ENCODE measurements at regions not wholly inside any gene's neighbourhood (a gene's known extent, or its start where the extent isn't known, plus 50 kb on each side); places are given as distances from the start of the nearest gene placed in this dataset.
"Not testable (repeated sequence)": the region's sequence is repeated elsewhere in the genome, so short reads cannot be mapped to it uniquely, and the experiment has no call there.

DNA sequence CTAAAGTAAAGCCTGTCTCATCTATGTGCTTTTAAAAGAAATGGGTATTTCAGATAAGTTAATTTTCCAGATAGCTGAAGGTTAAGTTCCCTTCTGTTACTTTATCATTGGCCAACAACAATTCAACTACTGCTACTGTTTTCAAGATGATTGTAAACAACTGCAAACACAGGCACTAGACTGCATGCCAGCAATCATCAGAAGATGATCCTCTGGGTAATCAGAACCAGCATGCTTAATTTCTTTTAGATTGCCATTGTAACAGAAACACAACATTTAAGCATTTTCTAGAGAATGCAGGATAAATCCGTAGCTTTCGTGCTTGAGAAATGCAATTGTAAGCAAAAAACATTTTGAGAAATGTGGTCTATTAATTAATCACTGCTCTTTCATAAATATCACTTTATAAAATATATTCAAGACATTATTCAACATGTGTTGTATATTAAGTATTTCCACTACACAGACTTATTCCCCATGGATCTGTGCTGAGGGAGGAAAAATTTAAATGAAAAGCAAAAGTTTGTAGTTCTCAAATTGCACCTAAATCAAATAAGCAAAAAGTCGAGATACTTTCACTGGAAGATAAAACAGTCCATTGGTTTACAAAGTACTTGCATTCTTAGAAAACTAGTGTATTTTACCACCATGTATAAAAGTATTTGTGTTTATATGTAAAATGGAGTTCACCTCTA lies 133.7 kb downstream of the ATL2 start:
- no peak for ATAC-seq
- no peak for DNase-seq (ENCODE audit: low spot score)

DNA sequence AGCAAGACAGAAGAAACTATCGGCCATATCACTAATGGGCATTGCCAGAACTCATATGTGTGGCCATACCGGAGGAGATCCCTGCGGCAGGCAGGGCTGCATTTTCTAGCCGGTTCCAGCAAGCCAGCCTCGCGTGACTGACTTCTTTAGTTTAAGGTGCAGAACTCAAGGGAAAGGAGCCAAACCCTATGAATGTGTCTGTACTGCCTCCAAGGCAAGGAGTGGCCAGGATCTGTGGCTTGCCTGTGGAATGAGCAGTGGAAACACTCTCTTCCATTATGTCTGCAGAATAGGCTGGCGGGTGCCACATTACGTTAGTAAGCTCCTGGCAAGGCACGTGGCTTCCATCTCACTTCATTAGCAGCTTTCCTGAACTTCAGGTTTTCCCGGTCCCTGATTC lies 137.6 kb downstream of the ATL2 start:
- DNase-seq (ENCODE audit: low spot score) = no peak
- no peak for ATAC-seq

DNA sequence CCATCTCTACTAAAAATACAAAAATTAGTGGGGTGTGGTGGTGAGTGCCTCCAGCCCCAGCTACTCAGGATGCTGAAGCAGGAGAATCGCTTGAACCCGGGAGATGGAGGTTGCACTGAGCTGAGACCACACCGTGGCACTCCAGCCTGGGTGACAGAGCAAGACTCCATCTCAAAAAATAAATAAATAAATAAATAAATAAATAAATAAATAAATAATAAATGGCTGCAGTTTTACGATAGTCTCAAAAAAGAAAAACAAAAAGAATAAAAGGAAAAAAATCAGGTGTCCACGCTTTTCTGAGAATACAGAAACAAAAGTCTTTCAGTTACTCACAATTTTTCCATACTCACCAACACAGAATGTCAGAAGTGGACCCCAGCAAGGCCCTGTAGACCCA lies 138.4 kb downstream of the ATL2 start:
- DNase-seq (ENCODE audit: low spot score); ATAC-seq: not testable (repeated sequence)

DNA sequence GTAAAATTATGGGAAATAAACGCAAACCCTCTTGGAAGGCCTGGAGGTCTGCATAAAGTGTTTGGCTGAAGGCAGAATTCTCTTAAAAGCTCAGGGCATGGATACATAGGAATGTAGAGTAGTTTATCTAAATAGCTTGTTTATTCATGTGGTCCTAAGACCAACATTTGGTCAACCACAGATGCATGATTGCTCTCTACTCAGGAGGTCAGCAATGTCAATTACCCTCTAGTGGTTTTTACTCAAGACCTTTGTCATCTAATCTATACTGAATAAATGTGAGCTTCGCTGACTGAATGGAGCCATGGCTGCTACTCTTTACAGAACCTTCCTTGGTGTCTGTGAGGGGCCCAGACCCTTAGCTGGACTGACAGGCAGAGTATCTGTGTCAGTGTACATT lies 139.8 kb downstream of the ATL2 start:
- ATAC-seq = no peak
- DNase-seq (ENCODE audit: low spot score) = no peak

DNA sequence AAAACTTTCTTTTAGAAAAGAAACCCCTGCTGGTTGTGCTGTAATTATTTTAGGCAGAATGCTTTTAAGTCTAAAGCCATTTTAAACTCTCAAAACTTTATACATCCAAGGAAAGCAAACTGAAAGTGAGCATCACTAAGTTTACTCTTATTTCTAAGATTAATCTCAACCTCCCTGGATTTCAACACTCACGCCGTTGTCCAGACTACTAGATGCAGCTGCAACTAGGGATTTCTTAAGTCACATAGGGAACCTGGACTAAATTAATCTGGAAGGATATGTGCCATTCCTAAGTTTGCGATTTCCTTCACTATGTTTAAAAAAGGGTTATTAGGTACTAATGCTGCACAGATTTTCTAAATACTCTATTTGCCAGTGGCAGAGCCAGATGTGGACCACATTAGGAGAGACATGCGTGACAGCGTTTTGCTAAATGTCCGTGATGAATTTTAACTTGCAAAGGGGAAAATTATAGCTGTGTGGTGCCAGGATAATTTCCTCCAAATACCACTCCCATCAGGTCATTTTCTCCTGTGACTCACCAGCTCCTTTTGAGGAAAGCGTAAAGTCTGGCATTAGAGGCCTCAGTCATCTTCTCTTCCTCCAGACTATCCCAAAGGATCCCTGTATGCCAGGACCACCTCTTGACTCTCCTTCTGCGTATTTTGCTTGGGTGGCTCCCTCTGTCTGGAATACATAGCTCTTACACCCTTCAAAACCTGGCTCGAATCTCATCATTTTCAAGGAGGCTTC lies 143.7 kb downstream of the ATL2 start:
- no peak for DNase-seq (ENCODE audit: low spot score)
- ATAC-seq = no peak

DNA sequence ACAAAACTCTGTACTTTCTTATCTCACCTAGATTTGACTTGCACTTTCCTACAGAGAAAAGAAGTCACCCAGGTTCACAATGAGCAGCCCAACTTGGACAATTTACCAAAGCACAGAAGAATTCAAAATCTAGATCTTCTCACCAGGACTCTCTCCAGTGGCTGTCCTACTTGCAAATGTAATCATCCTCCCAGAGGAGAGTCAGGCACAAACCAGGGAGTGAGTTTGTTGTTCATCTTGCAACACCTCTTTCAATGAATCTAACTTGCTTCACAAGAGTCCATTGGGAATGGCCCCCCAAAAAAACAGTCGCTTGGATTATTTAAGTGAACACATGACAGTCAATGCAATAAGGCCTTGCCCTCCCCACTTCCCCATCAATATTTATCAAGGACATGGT lies 144.6 kb downstream of the ATL2 start:
- no peak for DNase-seq (ENCODE audit: low spot score)
- no peak for ATAC-seq

DNA sequence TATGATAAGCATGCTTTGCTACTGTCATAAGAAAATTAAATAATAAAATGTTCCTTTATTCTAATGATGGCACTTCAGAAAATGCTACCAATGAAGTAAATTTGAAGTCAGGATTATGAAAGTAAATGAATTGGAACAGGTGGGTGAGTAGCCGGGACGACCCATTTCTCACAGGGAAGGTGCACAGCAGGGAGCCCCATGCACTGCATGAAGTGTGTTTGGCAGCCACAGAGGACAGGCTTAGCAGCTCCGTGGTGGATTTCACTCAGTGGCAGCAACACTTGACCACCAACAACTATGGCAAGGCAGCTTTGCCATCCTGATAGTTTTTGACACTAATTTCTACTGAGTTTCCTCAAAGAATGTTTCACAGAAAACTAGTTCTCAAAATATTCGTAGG lies 146.3 kb downstream of the ATL2 start:
- DNase-seq (ENCODE audit: low spot score) (no peak), ATAC-seq (no peak)

DNA sequence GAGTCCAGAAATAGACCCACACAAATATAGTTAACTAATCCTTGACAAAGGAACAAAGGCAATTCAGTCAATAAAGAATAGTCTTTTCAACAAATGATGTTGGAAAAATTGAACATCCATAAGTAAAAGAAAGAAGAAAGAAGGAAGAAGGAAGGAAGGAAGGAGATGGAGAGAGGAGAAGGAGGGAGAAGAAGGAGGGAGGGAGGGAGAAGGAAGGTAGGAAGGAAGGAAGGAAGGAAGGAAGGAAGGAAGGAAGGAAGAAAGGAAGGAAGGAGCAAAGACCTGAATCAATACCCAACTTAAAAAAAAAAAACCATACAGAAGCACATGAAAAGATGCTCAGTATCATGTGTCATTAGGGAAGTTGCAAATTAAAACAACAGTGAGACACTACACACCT lies 148.3 kb downstream of the ATL2 start:
- DNase-seq (ENCODE audit: low spot score) (no peak), ATAC-seq (no peak)

DNA sequence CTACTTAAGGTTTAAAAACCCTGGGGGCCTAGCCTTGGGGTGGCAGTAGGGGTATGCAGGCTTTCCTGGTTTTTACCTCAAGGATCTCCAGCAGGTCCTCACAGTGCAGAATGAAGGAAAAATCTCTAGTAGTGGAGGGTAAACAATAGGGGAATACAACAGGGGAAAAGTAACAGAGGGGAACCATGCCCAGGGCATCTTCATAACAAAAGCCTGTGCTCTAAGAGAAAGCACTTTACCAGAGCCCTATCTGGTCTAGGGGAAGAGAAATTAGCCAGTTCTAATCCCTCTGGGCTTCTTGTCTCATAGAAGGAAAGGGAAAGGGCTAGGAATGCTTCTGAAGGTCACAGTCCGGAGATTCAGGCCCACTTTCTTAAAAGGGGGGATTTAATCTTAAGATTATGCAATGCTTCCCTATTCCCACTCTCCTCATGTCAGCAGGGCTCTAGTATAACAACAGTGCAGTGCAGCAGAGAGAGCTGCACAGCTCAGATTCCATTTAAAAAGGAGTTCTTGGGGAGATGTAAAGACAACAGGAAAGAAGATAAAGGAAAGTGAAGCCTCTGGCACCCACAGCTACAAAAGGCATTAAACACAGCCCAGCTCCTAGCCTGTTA lies 149.0 kb upstream of the CYP1B1 start:
- no peak for DNase-seq (ENCODE audit: low spot score)
- ATAC-seq = no peak

DNA sequence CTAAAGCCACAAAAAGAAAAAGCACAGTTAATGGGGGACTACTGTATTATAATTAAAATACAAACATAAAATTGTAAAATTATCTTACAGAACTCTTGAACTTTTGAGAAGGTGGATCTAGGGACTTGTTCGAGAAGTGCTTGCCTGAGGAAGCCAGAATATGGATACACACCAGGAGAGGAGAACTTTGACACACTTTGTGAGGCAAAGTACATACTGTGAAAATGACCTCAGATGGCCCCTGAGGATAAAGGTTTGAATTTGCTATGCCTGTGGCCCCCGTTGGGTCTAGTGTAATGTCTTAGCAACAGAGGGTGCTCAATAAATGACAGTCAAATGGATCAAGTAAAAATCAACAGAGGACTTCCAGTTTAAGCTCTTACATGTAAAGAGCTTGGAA lies 148.2 kb upstream of the CYP1B1 start:
- DNase-seq (ENCODE audit: low spot score) (no peak), ATAC-seq (peak; percentile 69)

DNA sequence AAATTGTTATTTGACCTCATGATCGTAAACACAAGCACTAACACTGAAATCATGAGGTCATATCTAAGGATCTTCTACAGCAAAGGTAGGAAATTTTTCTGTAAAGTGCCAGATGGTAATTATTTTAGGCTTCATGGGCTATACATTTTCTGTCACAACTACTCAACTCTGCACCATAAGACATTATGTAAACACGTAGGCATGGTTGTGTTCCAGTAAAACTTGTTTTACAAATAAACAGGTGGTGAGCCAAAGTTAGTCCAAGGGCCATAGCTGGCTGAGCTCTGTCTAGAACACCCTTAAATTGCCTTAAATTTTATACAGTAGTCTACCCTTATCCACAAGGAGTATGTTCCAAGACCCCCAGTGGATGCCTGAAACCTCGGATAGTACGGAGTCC lies 147.3 kb upstream of the CYP1B1 start:
- ATAC-seq (no peak), DNase-seq (ENCODE audit: low spot score) (no peak)

DNA sequence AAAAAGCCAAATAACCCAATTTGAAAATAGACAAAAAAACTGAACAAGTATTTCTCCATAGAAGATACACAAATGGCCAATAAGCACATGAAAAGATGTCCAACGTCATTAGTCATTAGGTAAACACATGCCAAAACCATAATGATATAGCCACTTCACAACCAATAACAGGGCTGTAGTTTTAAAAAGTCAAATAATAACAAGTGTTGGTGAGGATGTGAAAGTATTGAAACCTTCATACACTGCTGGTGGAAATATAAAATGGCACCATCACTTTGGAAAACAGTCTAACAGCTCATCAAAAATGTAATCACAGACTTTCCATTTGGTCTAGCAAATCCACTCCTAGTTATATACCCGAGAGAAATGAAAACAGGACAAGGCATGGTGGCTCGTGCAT lies 144.2 kb upstream of the CYP1B1 start:
- DNase-seq (ENCODE audit: low spot score) = no peak
- no peak for ATAC-seq

DNA sequence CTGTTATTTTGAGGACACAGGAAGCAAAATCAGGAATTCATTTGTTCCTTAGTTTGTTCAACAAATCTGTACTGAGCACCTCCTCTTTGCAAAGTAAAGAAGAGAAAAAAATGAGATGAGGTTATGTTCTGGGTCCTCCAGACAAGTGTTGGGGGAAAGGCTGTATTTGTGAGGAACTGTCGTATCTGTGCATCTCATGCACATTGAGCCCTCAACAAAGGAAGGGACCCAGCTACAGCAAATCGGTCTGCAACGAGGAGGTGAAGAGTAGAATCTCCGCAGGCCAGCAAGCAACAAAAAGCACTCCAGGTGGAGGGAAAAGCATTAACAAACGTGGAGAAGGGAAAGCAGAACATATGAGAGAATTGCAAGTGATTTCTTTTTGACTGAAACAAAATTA lies 143.0 kb upstream of the CYP1B1 start:
- no peak for ATAC-seq
- DNase-seq (ENCODE audit: low spot score) = no peak

DNA sequence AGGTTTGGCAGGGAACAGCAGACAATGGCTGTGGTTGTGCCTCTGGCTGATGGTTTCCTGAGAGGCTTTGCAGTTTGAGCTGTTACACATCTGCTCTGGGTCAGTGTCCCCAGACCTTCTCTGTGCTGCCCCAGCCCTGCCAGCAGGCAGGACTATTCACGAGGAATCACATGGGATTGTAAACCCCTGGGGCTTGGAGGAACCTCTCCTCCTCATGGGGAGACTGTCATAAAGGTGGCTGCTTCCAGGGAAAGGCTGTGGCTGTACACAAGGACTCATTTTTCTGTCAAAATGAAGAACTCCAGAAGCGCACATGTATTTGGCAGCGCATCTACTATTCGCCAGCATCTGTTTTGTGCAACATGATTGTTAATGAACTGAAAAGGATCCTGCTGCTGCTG lies 142.6 kb upstream of the CYP1B1 start:
- DNase-seq (ENCODE audit: low spot score) (no peak), ATAC-seq (peak; percentile 28)

DNA sequence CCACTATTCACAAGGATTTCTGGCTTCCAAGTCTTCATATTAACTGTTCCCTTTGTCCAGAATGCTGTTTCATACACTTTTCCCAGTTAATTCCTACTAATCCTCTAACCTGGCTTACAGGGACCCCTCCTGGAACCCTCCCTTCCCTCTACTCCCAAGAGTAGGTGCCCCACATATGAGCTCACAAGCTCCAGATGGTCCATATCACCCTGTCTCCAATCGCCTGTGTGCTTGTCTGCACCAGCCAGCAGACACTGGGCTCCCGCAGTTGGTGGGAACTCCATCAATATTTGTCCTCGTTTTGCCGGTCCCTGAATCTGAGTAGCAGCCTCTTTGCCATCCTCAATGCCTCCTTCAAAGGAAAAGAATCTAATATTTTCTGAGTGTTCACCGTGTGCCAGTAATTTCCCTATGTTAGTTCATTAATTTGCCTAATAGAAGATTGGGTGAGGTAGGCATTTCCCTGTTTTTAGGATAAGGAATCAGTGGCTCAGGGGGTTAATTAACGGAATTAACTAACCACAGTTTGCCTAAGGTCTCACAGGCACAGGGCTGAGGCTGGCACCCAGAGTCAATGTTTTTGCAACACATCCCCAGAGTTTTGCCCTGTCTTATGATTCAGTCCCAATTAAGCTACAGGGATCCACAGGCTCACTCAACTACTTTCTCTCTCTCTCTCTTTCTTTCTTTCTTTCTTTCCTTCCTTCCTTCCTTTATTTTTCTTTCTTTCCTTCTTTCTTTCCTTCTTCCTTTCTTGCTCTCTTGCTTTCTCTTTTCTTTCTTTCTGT lies 141.6 kb upstream of the CYP1B1 start:
- DNase-seq (ENCODE audit: low spot score) (no peak), ATAC-seq (peak; percentile 67)

DNA sequence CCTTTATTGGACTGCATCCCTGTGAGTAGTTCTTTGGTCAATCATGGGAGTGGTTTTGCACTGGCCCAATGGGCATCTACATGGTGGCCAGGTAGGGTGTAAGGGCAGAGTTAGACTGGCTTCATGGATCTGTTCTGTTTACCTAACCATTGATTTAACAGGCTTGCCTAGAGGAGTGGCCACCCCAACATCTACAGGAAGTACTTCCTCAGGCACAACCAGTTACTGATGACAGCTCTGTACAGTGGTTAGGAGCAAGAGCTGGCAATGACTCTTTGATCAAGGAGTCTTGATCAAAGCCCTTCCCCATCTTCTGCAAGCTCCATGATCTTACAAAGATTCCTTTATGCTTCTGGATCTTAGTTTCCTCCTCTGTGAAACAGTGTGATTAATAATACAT lies 140.9 kb upstream of the CYP1B1 start:
- no peak for DNase-seq (ENCODE audit: low spot score)
- peak; percentile 24 for ATAC-seq

DNA sequence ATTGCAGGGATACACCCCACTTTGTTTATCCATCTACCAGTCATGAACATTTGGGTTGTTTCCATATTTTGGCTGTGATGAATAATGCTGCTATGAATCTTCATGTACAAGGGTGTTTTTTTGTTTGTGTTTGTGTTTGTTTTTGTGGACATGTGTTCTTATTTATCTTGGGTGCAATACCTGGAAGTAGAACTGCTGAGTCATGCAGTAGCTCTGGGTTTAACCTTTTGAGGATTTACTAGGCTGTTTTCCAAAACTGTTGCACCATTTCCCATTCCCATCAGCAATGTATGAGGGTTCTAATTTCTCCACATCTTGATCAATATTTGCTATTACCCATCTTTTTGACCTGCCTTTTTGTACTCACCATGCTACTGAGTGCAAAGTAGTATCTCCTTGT lies 140.0 kb upstream of the CYP1B1 start:
- no peak for DNase-seq (ENCODE audit: low spot score)
- ATAC-seq = peak; percentile 72

DNA sequence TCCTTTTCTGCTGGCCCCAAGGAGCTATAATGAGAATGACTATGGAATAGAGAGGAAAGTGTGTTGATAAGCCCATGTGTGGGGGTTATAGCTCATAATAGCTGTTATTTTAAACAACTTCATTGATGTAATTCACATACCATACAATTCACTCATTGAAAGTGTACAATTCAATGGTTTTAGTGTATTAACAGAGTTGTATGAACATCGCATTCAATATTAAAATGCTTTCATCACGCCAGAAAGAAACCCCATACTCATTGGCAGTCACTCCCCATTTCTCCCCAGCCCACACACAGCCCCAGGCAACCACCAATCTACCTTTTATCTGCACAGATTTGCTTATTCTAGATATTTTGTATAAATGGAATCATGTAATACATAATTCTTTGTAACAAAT lies 139.6 kb upstream of the CYP1B1 start:
- DNase-seq (ENCODE audit: low spot score) (no peak), ATAC-seq (no peak)

DNA sequence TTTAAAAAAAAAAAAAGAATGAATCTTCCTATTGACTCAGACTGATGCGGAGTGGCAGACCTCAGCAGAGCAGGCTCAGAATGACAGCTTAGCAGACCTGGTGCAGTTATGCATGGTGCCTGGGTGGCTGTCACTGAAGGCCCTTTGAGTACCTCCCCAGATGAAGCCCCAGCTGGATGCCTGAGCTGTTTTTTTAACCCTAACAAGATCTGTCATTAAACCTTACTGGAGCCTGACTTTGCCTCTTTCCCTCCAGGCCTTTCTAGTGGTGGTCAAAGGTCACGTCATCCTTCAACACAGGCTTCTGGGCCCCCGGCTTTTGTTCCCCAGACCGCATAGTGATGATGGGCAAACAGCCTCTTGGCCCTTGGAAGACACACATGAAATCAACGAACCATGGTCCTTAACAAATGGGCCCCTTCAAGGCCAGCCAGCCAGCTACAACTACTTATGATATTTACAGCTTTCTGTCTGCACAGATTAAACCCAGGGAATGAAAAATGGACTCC lies 138.3 kb upstream of the CYP1B1 start:
- ATAC-seq (no peak), DNase-seq (ENCODE audit: low spot score) (no peak)

DNA sequence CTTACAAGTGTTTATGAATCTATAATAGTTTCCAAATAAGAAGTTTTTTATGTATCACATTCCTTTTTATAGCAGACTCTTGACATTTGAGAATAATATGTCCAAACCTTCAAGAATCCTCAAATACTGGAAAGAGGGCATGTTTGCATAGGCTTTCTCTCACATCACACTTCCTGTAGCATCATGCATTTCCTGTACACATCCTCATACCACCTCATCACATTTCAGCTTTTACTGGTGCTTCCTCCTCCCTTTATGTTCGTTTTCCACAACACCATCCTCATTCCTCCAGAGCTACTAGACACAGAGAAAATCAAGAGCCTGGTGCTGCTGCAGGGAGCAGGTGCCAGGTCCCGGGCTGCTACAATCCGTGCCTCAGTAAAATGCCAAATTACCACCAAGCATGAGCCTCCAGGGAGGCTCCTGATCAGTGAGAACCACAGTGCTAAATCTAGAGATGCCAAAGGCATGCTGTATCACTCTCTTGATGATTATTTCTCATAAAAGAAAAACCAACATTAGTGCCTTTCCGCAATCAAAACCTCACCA lies 137.7 kb upstream of the CYP1B1 start:
- DNase-seq (ENCODE audit: low spot score) (no peak), ATAC-seq (no peak)

DNA sequence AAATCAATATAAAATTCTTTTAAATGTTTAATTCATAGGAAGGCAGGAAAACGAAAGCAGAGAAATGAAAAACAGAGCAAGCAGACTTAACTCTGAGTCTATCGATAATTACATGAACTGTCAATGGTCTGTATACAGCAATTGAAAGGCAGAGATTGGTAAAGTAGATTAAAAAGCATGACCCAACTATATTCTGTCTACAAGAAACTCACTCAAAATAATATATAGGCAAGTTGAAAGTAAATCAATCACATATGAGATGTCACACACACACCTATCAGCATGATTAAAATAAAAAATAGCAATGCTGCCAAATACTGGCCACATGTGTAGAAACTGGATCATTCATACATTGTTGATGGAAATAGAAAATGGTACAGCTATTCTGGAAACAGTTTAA lies 136.4 kb upstream of the CYP1B1 start:
- DNase-seq (ENCODE audit: low spot score) (no peak), ATAC-seq (no peak)
